Neural cell (in vitro differentiated cells): ENCODE measurements at regions not wholly inside any gene's neighbourhood (a gene's known extent, or its start where the extent isn't known, plus 50 kb on each side); places are given as distances from the start of the nearest gene placed in this dataset.

Source experiments
- H2AFZ ChIP-seq: fragments of 200-600, 300-800 bp; sonication (generic), shearing (Covaris generic); 2 replicates; pipeline ENCODE4 v1.6.0; 2014; ENCODE audit warnings: low read depth, mild to moderate bottlenecking, antibody characterized with exemption, low read length, moderate library complexity
- H3F3A ChIP-seq: fragments of 200-600 bp; shearing (Covaris generic); 2 replicates; pipeline ENCODE4 v1.6.1; 2016; ENCODE audit warnings: mild to moderate bottlenecking, moderate library complexity, mixed read lengths, antibody characterized with exemption, low read length; ENCODE audit not compliant: insufficient read depth, poor library complexity, severe bottlenecking
- H3K27ac ChIP-seq: fragments of 200-600, 300-800 bp; sonication (generic), shearing (Covaris generic); 2 replicates; pipeline ENCODE4 v1.5.1; 2014; ENCODE audit warnings: mild to moderate bottlenecking, low read length, moderate library complexity
- H3K27me3 ChIP-seq: fragments of 300-800, 200-600 bp; sonication (generic), shearing (Covaris generic); 2 replicates; pipeline ENCODE4 v1.6.0; 2014; ENCODE audit warnings: mild to moderate bottlenecking, low read depth, low read length, moderate library complexity; ENCODE audit not compliant: insufficient read depth
- H3K36me3 ChIP-seq: fragments of 300-800, 200-600 bp; sonication (generic), shearing (Covaris generic); 2 replicates; pipeline ENCODE4 v1.5.1; 2014; ENCODE audit warnings: mild to moderate bottlenecking, antibody characterized with exemption, low read length, moderate library complexity; ENCODE audit not compliant: insufficient read depth
- H3K4me2 ChIP-seq: fragments of 300-800, 200-600 bp; sonication (generic), shearing (Covaris generic); 2 replicates; pipeline ENCODE4 v1.6.0; 2014; ENCODE audit warnings: mild to moderate bottlenecking, low read length
- H3K4me3 ChIP-seq: fragments of 300-800, 200-600 bp; sonication (generic), shearing (Covaris generic); 2 replicates; pipeline ENCODE4 v1.5.1; 2014; ENCODE audit warnings: mild to moderate bottlenecking, low read length, moderate library complexity
- H3K79me2 ChIP-seq: fragments of 200-600 bp; shearing (Covaris generic); replicated peaks from 2 replicates; pipeline ENCODE4 v1.6.0; 2014; ENCODE audit warnings: mild to moderate bottlenecking, low read length, moderate library complexity; ENCODE audit not compliant: insufficient read depth
- H3K9ac ChIP-seq: fragments of 300-800, 200-600 bp; sonication (generic), shearing (Covaris generic); 2 replicates; pipeline ENCODE4 v1.6.1; 2016; ENCODE audit warnings: mild to moderate bottlenecking, low read length, mixed read lengths
- H3K9me2 ChIP-seq: fragments of 200-600 bp; shearing (Covaris generic); 2 replicates; pipeline ENCODE4 v1.6.1; 2016; ENCODE audit warnings: mild to moderate bottlenecking, low read length, mixed read lengths; ENCODE audit not compliant: insufficient read depth
- H3K9me3 ChIP-seq: fragments of 200-600, 300-800 bp; sonication (generic), shearing (Covaris generic); 2 replicates; pipeline ENCODE4 v1.6.1; 2016; ENCODE audit warnings: mild to moderate bottlenecking, mixed run types, low read length, moderate library complexity, mixed read lengths
- H4K20me1 ChIP-seq: fragments of 200-600 bp; shearing (Covaris generic); 2 replicates; pipeline ENCODE4 v1.6.1; 2016; ENCODE audit warnings: mild to moderate bottlenecking, mixed run types; ENCODE audit not compliant: insufficient read depth
- CTCF ChIP-seq: fragments of 450-650 bp; IDR thresholded peaks from 2 replicates; pipeline ENCODE4 v1.5.1; 2014; ENCODE audit warnings: antibody characterized with exemption, mild to moderate bottlenecking, moderate library complexity; ENCODE audit not compliant: poor library complexity, severe bottlenecking
- EP300 ChIP-seq: fragments of 450-650 bp; conservative IDR thresholded peaks from 2 replicates; pipeline ENCODE4 v1.6.1; 2014; ENCODE audit warnings: antibody characterized with exemption, mild to moderate bottlenecking, moderate library complexity; ENCODE audit not compliant: poor library complexity, severe bottlenecking
- EZH2 ChIP-seq: fragments of 200-600, 300-800 bp; shearing (Covaris generic), sonication (generic); IDR thresholded peaks from 2 replicates; pipeline ENCODE4 v1.6.1; 2014; ENCODE audit warnings: antibody characterized with exemption, low read length, borderline replicate concordance, mild to moderate bottlenecking; ENCODE audit not compliant: insufficient read depth, poor library complexity, severe bottlenecking
- MXI1 ChIP-seq: fragments of 450-650 bp; conservative IDR thresholded peaks from 2 replicates; pipeline ENCODE4 v1.6.1; 2014; ENCODE audit warnings: antibody characterized with exemption, mild to moderate bottlenecking; ENCODE audit not compliant: poor library complexity, severe bottlenecking
- POLR2AphosphoS5 ChIP-seq: IDR thresholded peaks from 2 replicates; pipeline ENCODE4 v1.6.1; 2012
- RAD21 ChIP-seq: fragments of 450-650 bp; conservative IDR thresholded peaks from 2 replicates; pipeline ENCODE4 v1.6.1; 2014; ENCODE audit warnings: antibody characterized with exemption, mild to moderate bottlenecking, moderate library complexity
- REST ChIP-seq: IDR thresholded peaks from 2 replicates; pipeline ENCODE4 v1.6.1; 2012; ENCODE audit warnings: borderline replicate concordance
- SMC3 ChIP-seq: fragments of 450-650 bp; conservative IDR thresholded peaks from 2 replicates; pipeline ENCODE4 v1.6.1; 2014; ENCODE audit warnings: antibody characterized with exemption, mild to moderate bottlenecking, moderate library complexity; ENCODE audit not compliant: poor library complexity
- TAF1 ChIP-seq: IDR thresholded peaks from 2 replicates; pipeline ENCODE4 v1.6.1; 2012; ENCODE audit warnings: low read depth

GRCh38 chr1:214882616-214883015 is 199.9 kb upstream of the KCNK2 start:
- no peaks in the 10 kb centered on the region for H3K9me3 ChIP-seq
- no peaks in the 10 kb centered on the region for H3K27me3 ChIP-seq
- no peak overlapping the region for H3K4me3 ChIP-seq
- H3F3A ChIP-seq = no peaks in the 10 kb centered on the region
- H3K9me2 ChIP-seq = no peaks in the 10 kb centered on the region
- no peaks in the 10 kb centered on the region for H3K36me3 ChIP-seq
- H3K27ac ChIP-seq = no peak overlapping the region
- no peak overlapping the region for H2AFZ ChIP-seq
- no peak overlapping the region for H3K9ac ChIP-seq
- TF ChIP-seq RAD21 = no peak
- TF ChIP-seq EZH2 = no peak
- TF ChIP-seq TAF1 = no peak
- no peak for TF ChIP-seq POLR2AphosphoS5
- no peak for TF ChIP-seq EP300
- no peak for TF ChIP-seq MXI1
- no peak for TF ChIP-seq CTCF
- TF ChIP-seq SMC3 = no peak
- TF ChIP-seq REST = no peak
- no peaks in the 10 kb centered on the region for H4K20me1 ChIP-seq
- H3K79me2 ChIP-seq = no peaks in the 10 kb centered on the region
- no peak overlapping the region for H3K4me2 ChIP-seq

GRCh38 chr1:214895011-214895600 is 187.4 kb upstream of the KCNK2 start:
- Histone ChIP-seq H3K27ac (no peak overlapping the region), H3K9ac (no peak overlapping the region), H3K79me2 (no peaks in the 10 kb centered on the region), H3F3A (no peaks in the 10 kb centered on the region), H4K20me1 (no peaks in the 10 kb centered on the region), H2AFZ (no peak overlapping the region), H3K9me2 (no peaks in the 10 kb centered on the region), H3K9me3 (no peaks in the 10 kb centered on the region), H3K4me2 (no peak overlapping the region), H3K27me3 (no peaks in the 10 kb centered on the region), H3K36me3 (no peaks in the 10 kb centered on the region), H3K4me3 (no peak overlapping the region)
- no peak for TF ChIP-seq RAD21
- no peak for TF ChIP-seq TAF1
- no peak for TF ChIP-seq REST
- no peak for TF ChIP-seq MXI1
- no peak for TF ChIP-seq POLR2AphosphoS5
